IMR-90 (cell line): ENCODE measurements at regions not wholly inside any gene's neighbourhood (a gene's known extent, or its start where the extent isn't known, plus 50 kb on each side); places are given as distances from the start of the nearest gene placed in this dataset.

ENCODE experiments used
- ATAC-seq: fragments of 200-7000 bp; cut with Tn5 transposase; 2 replicates; pipeline ENCODE4 v1.9.1; 2020; ENCODE audit warnings: low read depth, mild to moderate bottlenecking, moderate library complexity
- BruUV-seq: library from RNA; stranded (reverse); fragments of 400-500 nt; replicated peaks from 2 replicates; lab custom pipeline; 2021; lab: Mats Ljungman, UMichigan
- CTCF ChIA-PET: fragments of 300-600 bp; formaldehyde crosslinking; extraction: SDS; loops from one replicate; lab custom pipeline; 2021; ENCODE audit warnings: antibody characterized with exemption; lab: Yijun Ruan, JAX
- POLR2A ChIA-PET: fragments of 300-600 bp; sonication (Branson Sonifier 250); formaldehyde crosslinking; loops from one replicate; lab custom pipeline; 2022; ENCODE audit warnings: antibody characterized with exemption; ENCODE audit not compliant: unreplicated experiment; lab: Charles Lee
- DNase-seq: peaks from one replicate; pipeline ENCODE4 v3.0.0; 2013
- H2AFZ ChIP-seq: replicated peaks from 2 replicates; pipeline ENCODE3; 2013; ENCODE audit warnings: low read length, mild to moderate bottlenecking; ENCODE audit not compliant: poor library complexity
- H2AK5ac ChIP-seq: 2 replicates; pipeline ENCODE4 v1.6.1; 2013; ENCODE audit warnings: low read depth, low read length, inconsistent platforms
- H2AK9ac ChIP-seq: replicated peaks from 2 replicates; pipeline ENCODE3; 2013; ENCODE audit warnings: mild to moderate bottlenecking, low read depth, low read length, moderate library complexity; ENCODE audit not compliant: poor library complexity
- H2BK120ac ChIP-seq: 2 replicates; pipeline ENCODE4 v1.6.1; 2013; ENCODE audit warnings: low read depth, low read length, inconsistent platforms
- H2BK15ac ChIP-seq: 3 replicates; pipeline ENCODE4 v1.6.1; 2013; ENCODE audit warnings: low read depth, low read length, inconsistent platforms
- H2BK20ac ChIP-seq: 2 replicates; pipeline ENCODE4 v1.6.1; 2013; ENCODE audit warnings: low read depth, mild to moderate bottlenecking, inconsistent platforms, low read length, moderate library complexity
- H2BK5ac ChIP-seq: 2 replicates; pipeline ENCODE4 v1.6.1; 2013; ENCODE audit warnings: mild to moderate bottlenecking, low read depth, low read length, inconsistent platforms; ENCODE audit not compliant: poor library complexity, severe bottlenecking
- H3K14ac ChIP-seq: replicated peaks from 2 replicates; pipeline ENCODE4 v1.6.1; 2013; ENCODE audit warnings: low read depth, low read length, inconsistent platforms
- H3K18ac ChIP-seq: 2 replicates; pipeline ENCODE4 v1.6.1; 2013; ENCODE audit warnings: low read depth, low read length, control low read depth
- H3K23ac ChIP-seq: 2 replicates; pipeline ENCODE4 v1.6.1; 2013; ENCODE audit warnings: low read depth, low read length, inconsistent platforms
- H3K27ac ChIP-seq: 2 replicates; pipeline ENCODE4 v1.5.1; 2013; ENCODE audit warnings: mild to moderate bottlenecking, control low read depth, low read length; ENCODE audit not compliant: insufficient read depth
- H3K27me3 ChIP-seq: 2 replicates; pipeline ENCODE4 v1.6.1; 2013; ENCODE audit warnings: low read length; ENCODE audit not compliant: control insufficient read depth, insufficient read depth
- H3K36me3 ChIP-seq: 2 replicates; pipeline ENCODE4 v1.6.1; 2013; ENCODE audit warnings: low read length, mixed read lengths; ENCODE audit not compliant: control insufficient read depth, insufficient read depth
- H3K4ac ChIP-seq: 2 replicates; pipeline ENCODE4 v1.6.1; 2013; ENCODE audit warnings: low read depth, low read length, inconsistent platforms
- H3K4me1 ChIP-seq: 2 replicates; pipeline ENCODE4 v1.6.1; 2013; ENCODE audit warnings: low read length, mixed read lengths; ENCODE audit not compliant: control insufficient read depth, insufficient read depth
- H3K4me2 ChIP-seq: 2 replicates; pipeline ENCODE4 v1.6.1; 2013; ENCODE audit warnings: low read depth, mild to moderate bottlenecking, control low read depth, low read length, moderate library complexity
- H3K4me3 ChIP-seq: 2 replicates; pipeline ENCODE4 v1.5.1; 2013; ENCODE audit warnings: low read depth, mild to moderate bottlenecking, control low read depth, low read length, moderate library complexity; ENCODE audit not compliant: insufficient read depth
- H3K56ac ChIP-seq: 2 replicates; pipeline ENCODE4 v1.6.1; 2013; ENCODE audit warnings: low read length, inconsistent platforms; ENCODE audit not compliant: insufficient read depth; ENCODE audit errors: extremely low read depth
- H3K79me1 ChIP-seq, 2 experiments: 2 replicates each; pipeline ENCODE4 v1.6.1; 2013; ENCODE audit warnings: low read length in 2 of 2, inconsistent platforms in 1 of 2, low read depth in 1 of 2
- H3K9ac ChIP-seq: 2 replicates; pipeline ENCODE4 v1.6.1; 2013; ENCODE audit warnings: low read depth, low read length, control low read depth
- H3K9me1 ChIP-seq: 2 replicates; pipeline ENCODE4 v1.6.1; 2013; ENCODE audit warnings: low read length, inconsistent platforms; ENCODE audit not compliant: insufficient read depth
- H3K9me3 ChIP-seq: 2 replicates; pipeline ENCODE4 v1.6.1; 2013; ENCODE audit warnings: low read length; ENCODE audit not compliant: control insufficient read depth, insufficient read depth
- H4K20me1 ChIP-seq: 2 replicates; pipeline ENCODE4 v1.6.1; 2013; ENCODE audit warnings: low read length, inconsistent platforms; ENCODE audit not compliant: insufficient read depth
- H4K5ac ChIP-seq: 2 replicates; pipeline ENCODE4 v1.6.1; 2013; ENCODE audit warnings: mild to moderate bottlenecking, low read depth, low read length, control low read depth
- H4K8ac ChIP-seq, 2 experiments: 2 replicates each; pipeline ENCODE4 v1.6.1; 2013; ENCODE audit warnings: low read depth in 2 of 2, low read length in 2 of 2, control low read depth in 1 of 2, inconsistent platforms in 1 of 2
- H4K91ac ChIP-seq: 2 replicates; pipeline ENCODE4 v1.6.1; 2013; ENCODE audit warnings: low read depth, low read length, inconsistent platforms; ENCODE audit not compliant: insufficient read depth
- BHLHE40 ChIP-seq: fragments of 150-350 bp; IDR thresholded peaks from 2 replicates; pipeline ENCODE4 v1.6.1; 2016; ENCODE audit warnings: mild to moderate bottlenecking, low read depth, low read length
- CEBPB ChIP-seq: IDR thresholded peaks from 2 replicates; pipeline ENCODE4 v1.6.1; 2012; ENCODE audit warnings: low read depth, low read length, improper control_type of control experiment
- CHD1 ChIP-seq: IDR thresholded peaks from 2 replicates; pipeline ENCODE4 v1.6.1; 2012; ENCODE audit warnings: low read depth, low read length, improper control_type of control experiment
- CTCF ChIP-seq: conservative IDR thresholded peaks from 2 replicates; pipeline ENCODE4 v1.5.1; 2012; ENCODE audit warnings: mild to moderate bottlenecking, low read depth, low read length, improper control_type of control experiment
- FOS ChIP-seq: fragments of 150-350 bp; IDR thresholded peaks from 2 replicates; pipeline ENCODE4 v1.6.1; 2016; ENCODE audit warnings: low read depth, low read length
- MAFK ChIP-seq: IDR thresholded peaks from 2 replicates; pipeline ENCODE4 v1.6.1; 2012; ENCODE audit warnings: low read depth, low read length, improper control_type of control experiment
- MAZ ChIP-seq: IDR thresholded peaks from 2 replicates; pipeline ENCODE4 v1.6.1; 2012; ENCODE audit warnings: low read depth, mild to moderate bottlenecking, low read length, improper control_type of control experiment, moderate library complexity, borderline replicate concordance
- MXI1 ChIP-seq: IDR thresholded peaks from 2 replicates; pipeline ENCODE4 v1.6.1; 2012; ENCODE audit warnings: low read depth, mild to moderate bottlenecking, low read length, moderate library complexity, borderline replicate concordance
- NFE2L2 ChIP-seq: fragments of 150-350 bp; IDR thresholded peaks from 2 replicates; pipeline ENCODE4 v1.6.1; 2016; ENCODE audit warnings: low read depth, mild to moderate bottlenecking, low read length
- POLR2A ChIP-seq: IDR thresholded peaks from 2 replicates; pipeline ENCODE4 v1.6.1; 2012; ENCODE audit warnings: mild to moderate bottlenecking, low read depth, low read length
- RAD21 ChIP-seq: IDR thresholded peaks from 2 replicates; pipeline ENCODE4 v1.6.1; 2012; ENCODE audit warnings: low read length, improper control_type of control experiment
- RCOR1 ChIP-seq: IDR thresholded peaks from 2 replicates; pipeline ENCODE4 v1.6.1; 2012; ENCODE audit warnings: mild to moderate bottlenecking, low read length, improper control_type of control experiment; ENCODE audit not compliant: insufficient replicate concordance
- RFX5 ChIP-seq: IDR thresholded peaks from 2 replicates; pipeline ENCODE4 v1.8.0; 2012; ENCODE audit warnings: low read depth, mild to moderate bottlenecking, low read length, moderate library complexity
- SMC3 ChIP-seq: fragments of 150-350 bp; IDR thresholded peaks from 2 replicates; pipeline ENCODE4 v1.6.1; 2016; ENCODE audit warnings: low read depth, mild to moderate bottlenecking, antibody characterized with exemption, low read length, moderate library complexity
- USF2 ChIP-seq: fragments of 150-350 bp; IDR thresholded peaks from 2 replicates; pipeline ENCODE4 v1.6.1; 2017; ENCODE audit warnings: mild to moderate bottlenecking, antibody characterized with exemption, low read length, low read depth
- WGBS, 2 experiments: methylation state at CpG; one replicate each; pipeline versions ENCODE4 v1.1.5 to v1.1.7; 2013; ENCODE audit warnings: missing lambda C conversion rate in 2 of 2; ENCODE audit not compliant: insufficient read length in 1 of 2; ENCODE audit errors: extremely low coverage in 2 of 2; 5-methylcytosine and 5-hydroxymethylcytosine counted together
- dilution Hi-C: fragments of 300-500 bp; cut with HindIII; formaldehyde crosslinking; loops from one replicate; pipeline ENCODE4 v1.14.3; 2018; ENCODE audit warnings: low sequenced_read_pairs; ENCODE audit not compliant: unreplicated experiment
- in situ Hi-C: fragments of 300-500 bp; cut with MboI; formaldehyde crosslinking; loops from 3 replicates; pipeline ENCODE4 v1.14.3; 2019; ENCODE audit warnings: low sequenced_read_pairs, inconsistent platforms, mixed read lengths
- intact Hi-C: fragments of 100-400 bp; cut with micrococcal nuclease; formaldehyde crosslinking; loops from 2 replicates; pipeline ENCODE4 v1.10.0; 2022
- TF ChIP-seq, protein P1 (sequence below): fragments of 150-350 bp; IDR thresholded peaks from 2 replicates; pipeline ENCODE4 v1.6.1; 2016; ENCODE audit warnings: low read depth, mild to moderate bottlenecking, low read length, moderate library complexity, borderline replicate concordance

DNA sequence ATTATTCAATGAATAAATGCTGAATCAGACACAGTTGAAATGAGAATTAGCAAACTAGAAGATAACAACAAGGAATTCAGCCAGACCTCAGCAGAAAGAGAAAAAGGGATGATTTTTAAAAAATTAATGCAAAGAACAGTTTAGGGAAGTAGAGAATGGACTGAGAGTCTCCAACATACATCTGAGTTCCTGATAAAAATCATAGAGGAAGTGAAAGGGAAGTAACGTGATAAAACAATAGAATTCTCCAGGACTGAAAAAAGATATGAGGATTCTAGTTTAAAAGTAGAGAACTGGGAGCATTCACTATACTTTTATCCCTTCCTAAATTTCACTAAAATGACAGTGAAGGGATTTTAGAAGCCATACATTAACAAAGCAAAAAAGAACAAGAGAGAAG lies 592.0 kb downstream of the SOX6 start:
- no CpG with 5 or more reads among the region's 1 CpG for WGBS, 2 experiments
- Histone ChIP-seq H3K23ac (no peak overlapping the region), H2BK120ac (no peak overlapping the region), H2AK5ac (no peak overlapping the region), H3K27me3 (no peaks in the 10 kb centered on the region), H3K4me3 (no peak overlapping the region), H3K9me1 (no peaks in the 10 kb centered on the region), H3K79me1 (no peaks in the 10 kb centered on the region), H2BK15ac (no peak overlapping the region), H2AK9ac (no peak overlapping the region), H3K27ac (no peak overlapping the region), H3K4me1 (no peaks in the 10 kb centered on the region), H2BK5ac (no peak overlapping the region), H3K18ac (no peak overlapping the region), H3K9ac (no peak overlapping the region), H3K4me2 (no peak overlapping the region), H4K91ac (no peak overlapping the region), H3K56ac (no peak overlapping the region), H4K5ac (no peak overlapping the region), H4K20me1 (no peaks in the 10 kb centered on the region), H3K14ac (no peak overlapping the region), H3K9me3 (no peaks in the 10 kb centered on the region), H2AFZ (no peak overlapping the region), H3K4ac (no peak overlapping the region), H2BK20ac (no peak overlapping the region), H3K36me3 (no peaks in the 10 kb centered on the region), H4K8ac (no peak overlapping the region)
- in situ Hi-C loops = no loop called here
- CTCF ChIA-PET = no interaction called here
- TF ChIP-seq USF2 (no peak), MXI1 (no peak), RAD21 (no peak), BHLHE40 (no peak), MAFK (no peak), RCOR1 (no peak), RFX5 (no peak), MAZ (no peak), CHD1 (no peak), CEBPB (no peak), CTCF (no peak), SMC3 (no peak), NFE2L2 (no peak), POLR2A (no peak), FOS (no peak)
- TF ChIP-seq, protein P1, sequence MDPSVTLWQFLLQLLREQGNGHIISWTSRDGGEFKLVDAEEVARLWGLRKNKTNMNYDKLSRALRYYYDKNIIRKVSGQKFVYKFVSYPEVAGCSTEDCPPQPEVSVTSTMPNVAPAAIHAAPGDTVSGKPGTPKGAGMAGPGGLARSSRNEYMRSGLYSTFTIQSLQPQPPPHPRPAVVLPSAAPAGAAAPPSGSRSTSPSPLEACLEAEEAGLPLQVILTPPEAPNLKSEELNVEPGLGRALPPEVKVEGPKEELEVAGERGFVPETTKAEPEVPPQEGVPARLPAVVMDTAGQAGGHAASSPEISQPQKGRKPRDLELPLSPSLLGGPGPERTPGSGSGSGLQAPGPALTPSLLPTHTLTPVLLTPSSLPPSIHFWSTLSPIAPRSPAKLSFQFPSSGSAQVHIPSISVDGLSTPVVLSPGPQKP = no peak
- dilution Hi-C loops = no loop called here
- POLR2A ChIA-PET = no interaction called here
- ATAC-seq (no peak), DNase-seq (no peak)
- no TSS peak for BruUV-seq
- intact Hi-C loops = no loop called here
